ELF-1 (cell line): ENCODE measurements at regions not wholly inside any gene's neighbourhood (a gene's known extent, or its start where the extent isn't known, plus 50 kb on each side); places are given as distances from the start of the nearest gene placed in this dataset.
A peak's percentile ranks its signal among the peaks of the same experiment; 100 is the strongest.
"Not testable (repeated sequence)": the region's sequence is repeated elsewhere in the genome, so short reads cannot be mapped to it uniquely, and the experiment has no call there.

Experiments
- DNase-seq: peaks from one replicate; pipeline ENCODE4 v3.0.0-alpha.2; 2016; ENCODE audit warnings: low read depth, low spot score

GRCh38 chr1:146510248-146510983 is 281.6 kb upstream of the NOTCH2NLA start:
- DNase-seq = not testable (repeated sequence)

GRCh38 chr1:146504121-146504520 is 275.3 kb upstream of the NOTCH2NLA start:
- DNase-seq = not testable (repeated sequence)

- not testable (repeated sequence) for DNase-seq
Observed at GRCh38 chr1:146487555-146487954, 258.7 kb upstream of the NOTCH2NLA start.

GRCh38 chr1:146487155-146487554 is 258.3 kb upstream of the NOTCH2NLA start:
- not testable (repeated sequence) for DNase-seq

GRCh38 chr1:146486300-146487014 is 257.6 kb upstream of the NOTCH2NLA start:
- DNase-seq = peak; percentile 43

- not testable (repeated sequence) for DNase-seq
Observed at GRCh38 chr1:146484195-146484594, 255.4 kb upstream of the NOTCH2NLA start.

- DNase-seq = not testable (repeated sequence)
Observed at GRCh38 chr1:146479188-146479587, 250.4 kb upstream of the NOTCH2NLA start.

- DNase-seq = peak; percentile 64
Observed at GRCh38 chr1:146478125-146478720, 249.4 kb upstream of the NOTCH2NLA start.

GRCh38 chr1:146475086-146475485 is 246.3 kb upstream of the NOTCH2NLA start:
- peak; percentile 14 for DNase-seq

GRCh38 chr1:146474216-146474615 is 245.4 kb upstream of the NOTCH2NLA start:
- DNase-seq = not testable (repeated sequence)

- peak; percentile 76 for DNase-seq
Observed at GRCh38 chr1:146472192-146472861, 243.5 kb upstream of the NOTCH2NLA start.

- DNase-seq = not testable (repeated sequence)
Observed at GRCh38 chr1:146459939-146460338, 231.1 kb upstream of the NOTCH2NLA start.

- DNase-seq = not testable (repeated sequence)
Observed at GRCh38 chr1:146459308-146459707, 230.5 kb upstream of the NOTCH2NLA start.

- not testable (repeated sequence) for DNase-seq
Observed at GRCh38 chr1:146448877-146449246, 220.0 kb upstream of the NOTCH2NLA start.

GRCh38 chr1:146448212-146448876 is 219.5 kb upstream of the NOTCH2NLA start:
- not testable (repeated sequence) for DNase-seq

- DNase-seq = peak; percentile 12
Observed at GRCh38 chr1:146443871-146444222, 215.0 kb upstream of the NOTCH2NLA start.

- not testable (repeated sequence) for DNase-seq
Observed at GRCh38 chr1:146443088-146443870, 214.5 kb upstream of the NOTCH2NLA start.

- not testable (repeated sequence) for DNase-seq
Observed at GRCh38 chr1:146438543-146438942, 209.7 kb upstream of the NOTCH2NLA start.

- DNase-seq = not testable (repeated sequence)
Observed at GRCh38 chr1:146416642-146417041, 187.8 kb upstream of the NOTCH2NLA start.

GRCh38 chr1:146415017-146415416 is 186.2 kb upstream of the NOTCH2NLA start:
- not testable (repeated sequence) for DNase-seq

- DNase-seq = not testable (repeated sequence)
Observed at GRCh38 chr1:146413911-146414310, 185.1 kb upstream of the NOTCH2NLA start.
